ENCODE measurements at regions not wholly inside any gene's neighbourhood (a gene's known extent, or its start where the extent isn't known, plus 50 kb on each side); places are given as distances from the start of the nearest gene placed in this dataset.

DNA sequence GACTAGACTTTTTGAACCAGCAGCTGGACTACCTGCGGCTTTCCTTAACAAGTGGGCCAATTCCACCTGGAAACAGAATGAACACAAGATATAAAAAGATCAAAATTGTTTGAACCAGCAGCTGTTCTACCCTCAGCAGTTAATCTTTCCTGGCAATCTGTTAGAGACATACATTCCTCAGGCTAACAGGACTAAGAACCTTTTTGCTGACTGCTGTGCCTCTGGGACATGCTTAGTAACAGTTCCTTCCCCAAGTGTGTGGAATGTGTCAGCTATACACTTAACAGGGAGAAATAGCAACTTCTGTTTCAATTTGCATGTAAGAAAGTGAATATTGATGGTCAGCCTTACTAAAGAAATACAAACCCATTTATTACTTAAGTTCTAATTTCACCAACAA is 554.4 kb downstream of the ARAP2 start:
- TF ChIP-seq, protein P1, sequence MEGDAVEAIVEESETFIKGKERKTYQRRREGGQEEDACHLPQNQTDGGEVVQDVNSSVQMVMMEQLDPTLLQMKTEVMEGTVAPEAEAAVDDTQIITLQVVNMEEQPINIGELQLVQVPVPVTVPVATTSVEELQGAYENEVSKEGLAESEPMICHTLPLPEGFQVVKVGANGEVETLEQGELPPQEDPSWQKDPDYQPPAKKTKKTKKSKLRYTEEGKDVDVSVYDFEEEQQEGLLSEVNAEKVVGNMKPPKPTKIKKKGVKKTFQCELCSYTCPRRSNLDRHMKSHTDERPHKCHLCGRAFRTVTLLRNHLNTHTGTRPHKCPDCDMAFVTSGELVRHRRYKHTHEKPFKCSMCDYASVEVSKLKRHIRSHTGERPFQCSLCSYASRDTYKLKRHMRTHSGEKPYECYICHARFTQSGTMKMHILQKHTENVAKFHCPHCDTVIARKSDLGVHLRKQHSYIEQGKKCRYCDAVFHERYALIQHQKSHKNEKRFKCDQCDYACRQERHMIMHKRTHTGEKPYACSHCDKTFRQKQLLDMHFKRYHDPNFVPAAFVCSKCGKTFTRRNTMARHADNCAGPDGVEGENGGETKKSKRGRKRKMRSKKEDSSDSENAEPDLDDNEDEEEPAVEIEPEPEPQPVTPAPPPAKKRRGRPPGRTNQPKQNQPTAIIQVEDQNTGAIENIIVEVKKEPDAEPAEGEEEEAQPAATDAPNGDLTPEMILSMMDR (IDR thresholded peaks at IDR 0.05): no peak
- TF ChIP-seq NFE2L2 (conservative IDR thresholded peaks at IDR 0.05; ENCODE audit: low read length): no peak
